HG02885 (cell line): ENCODE measurements at regions not wholly inside any gene's neighbourhood (a gene's known extent, or its start where the extent isn't known, plus 50 kb on each side); places are given as distances from the start of the nearest gene placed in this dataset.

Source experiments
- ATAC-seq: cut with Tn5 transposase; IDR thresholded peaks from one replicate; pipeline ENCODE4 v1.9.1; 2021; ENCODE audit warnings: mild to moderate bottlenecking; ENCODE audit not compliant: unreplicated experiment, poor library complexity

DNA sequence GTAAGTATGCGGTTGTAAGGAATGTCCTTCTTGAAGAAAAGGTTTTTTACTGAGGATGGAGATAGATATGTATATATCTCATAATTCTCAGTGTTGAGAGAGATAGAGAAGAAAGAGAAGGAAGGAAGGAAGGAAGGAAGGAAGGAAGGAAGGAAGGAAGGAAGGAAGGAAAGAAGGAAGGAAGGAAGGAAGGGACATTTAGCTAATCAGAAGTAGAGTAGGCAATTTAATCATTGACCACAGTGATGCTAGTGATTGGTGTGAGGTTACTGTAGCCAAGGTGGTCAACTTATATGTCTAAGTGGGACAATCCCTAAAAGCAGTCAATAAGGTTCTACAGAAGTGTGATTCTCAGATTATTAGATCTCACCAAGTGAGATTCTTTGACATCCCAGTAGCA is 751.8 kb upstream of the CBLB start:
- ATAC-seq, result no peak

- ATAC-seq, result no peak
These were observed 753.1 kb upstream of the CCDC54 start for GRCh38 chr3:106624154-106624553.

- peak; percentile 42 for ATAC-seq
These were observed 748.8 kb upstream of the CCDC54 start for GRCh38 chr3:106628407-106628806.

DNA sequence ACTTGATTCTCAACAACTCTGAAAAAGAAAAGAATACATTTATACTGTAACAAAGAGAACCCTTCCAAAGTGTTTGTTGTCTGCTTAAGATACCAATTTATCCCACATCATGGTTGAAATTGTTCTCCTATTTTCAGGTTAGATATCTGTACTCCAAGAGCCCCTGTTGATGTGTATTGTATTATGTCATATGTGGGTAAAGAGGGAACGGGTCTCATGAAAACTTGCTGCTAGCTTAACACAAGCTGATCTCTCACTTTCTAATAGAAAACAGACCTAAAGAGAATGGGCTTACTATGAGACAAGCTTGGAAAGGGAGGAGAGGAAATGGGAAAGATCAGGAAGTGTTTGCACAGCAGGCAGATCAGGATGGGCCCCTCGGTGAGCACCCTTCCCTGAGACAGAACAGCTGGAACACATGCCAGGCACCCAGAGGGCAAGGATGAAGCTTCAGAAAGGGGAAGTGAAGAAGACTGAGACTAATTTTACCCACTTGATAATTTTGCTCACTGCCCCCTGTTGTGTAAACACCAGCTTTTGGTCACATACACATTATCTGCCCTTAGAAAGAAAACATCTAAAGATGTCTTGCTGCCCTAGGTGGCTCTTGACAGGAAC is 747.9 kb upstream of the CCDC54 start:
- peak; percentile 90 for ATAC-seq

- no peak for ATAC-seq
These were observed 745.7 kb upstream of the CCDC54 start for GRCh38 chr3:106631373-106632108.

GRCh38 chr3:106635271-106635670 is 742.0 kb upstream of the CCDC54 start:
- ATAC-seq, result peak; percentile 82

GRCh38 chr3:106635826-106636225 is 741.4 kb upstream of the CCDC54 start:
- no peak for ATAC-seq

- no peak for ATAC-seq
These were observed 736.9 kb upstream of the CCDC54 start for GRCh38 chr3:106640353-106640752.

DNA sequence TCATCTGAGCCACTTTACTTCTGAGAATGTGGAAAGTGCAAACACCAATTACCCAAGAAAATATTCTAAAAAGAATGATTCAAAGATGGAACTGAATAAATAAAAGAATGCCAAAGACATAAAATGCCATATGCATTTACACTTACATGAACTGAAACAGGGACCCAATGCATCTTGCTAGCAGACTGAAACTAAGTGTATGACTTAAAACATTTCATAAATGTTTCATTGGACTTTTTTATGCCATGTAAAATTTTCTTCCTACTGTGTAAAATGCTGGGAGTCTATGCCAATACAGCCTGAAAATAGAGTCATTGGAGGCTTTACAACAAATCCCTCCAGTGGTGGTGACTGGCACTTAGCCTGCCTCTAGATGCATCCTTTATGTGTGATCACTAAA is 735.1 kb upstream of the CCDC54 start:
- no peak for ATAC-seq

- no peak for ATAC-seq
These were observed 733.5 kb upstream of the CCDC54 start for GRCh38 chr3:106643684-106644161.

DNA sequence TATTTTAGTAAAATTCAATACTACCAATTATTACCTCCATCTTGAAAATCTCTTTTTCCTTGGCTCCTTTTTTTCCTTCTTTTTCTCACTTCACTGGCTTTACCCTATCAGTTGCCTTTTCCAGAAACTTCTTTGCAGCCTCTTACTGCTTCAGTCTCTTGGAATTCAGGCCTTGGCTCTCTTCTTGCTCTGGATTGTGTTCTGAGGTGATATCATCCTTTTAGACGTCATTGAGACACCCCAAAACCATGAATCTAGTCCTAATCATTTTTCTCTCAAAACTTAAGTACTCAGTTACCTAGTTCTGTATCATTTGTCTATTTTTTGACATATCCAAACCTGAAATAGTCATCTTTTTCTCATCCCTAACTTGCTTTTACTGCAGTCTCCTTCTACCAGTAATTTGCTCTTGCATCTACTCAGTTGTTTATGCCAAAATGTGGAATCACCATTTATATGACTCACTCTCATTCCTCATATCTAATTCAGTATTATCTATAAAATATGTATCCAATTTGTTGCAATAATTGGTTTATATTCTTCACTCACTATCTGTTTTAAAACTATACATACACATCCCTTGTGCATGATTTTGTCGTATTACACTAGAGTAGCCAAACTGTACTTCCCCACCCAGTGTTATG is 703.2 kb upstream of the CCDC54 start:
- ATAC-seq, result no peak

DNA sequence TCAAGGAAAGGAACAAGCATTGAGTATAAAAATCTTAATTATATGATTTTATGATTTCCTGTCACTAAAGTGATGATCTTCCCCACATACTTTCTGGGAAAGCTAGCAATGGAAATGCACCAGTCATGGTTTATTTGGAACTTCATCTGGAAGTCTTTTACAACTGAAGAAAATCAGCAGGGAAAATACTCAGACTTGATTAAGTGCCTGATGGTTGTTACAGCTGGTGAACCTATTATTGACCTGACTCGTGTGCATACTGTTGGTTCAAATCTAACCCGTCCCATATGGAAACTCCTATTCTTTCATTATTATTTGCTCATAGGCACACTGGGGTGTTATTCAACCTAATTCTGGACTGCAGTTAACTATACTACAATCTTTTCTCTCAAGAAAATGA is 701.8 kb upstream of the CCDC54 start:
- ATAC-seq, result no peak

GRCh38 chr3:106678657-106679390 is 698.4 kb upstream of the CCDC54 start:
- ATAC-seq, result no peak

- no peak for ATAC-seq
These were observed 693.2 kb upstream of the CCDC54 start for GRCh38 chr3:106683953-106684620.

GRCh38 chr3:106685745-106686144 is 691.5 kb upstream of the CCDC54 start:
- no peak for ATAC-seq

GRCh38 chr3:106687905-106688304 is 689.3 kb upstream of the CCDC54 start:
- no peak for ATAC-seq

GRCh38 chr3:106688464-106688863 is 688.8 kb upstream of the CCDC54 start:
- ATAC-seq, result no peak

DNA sequence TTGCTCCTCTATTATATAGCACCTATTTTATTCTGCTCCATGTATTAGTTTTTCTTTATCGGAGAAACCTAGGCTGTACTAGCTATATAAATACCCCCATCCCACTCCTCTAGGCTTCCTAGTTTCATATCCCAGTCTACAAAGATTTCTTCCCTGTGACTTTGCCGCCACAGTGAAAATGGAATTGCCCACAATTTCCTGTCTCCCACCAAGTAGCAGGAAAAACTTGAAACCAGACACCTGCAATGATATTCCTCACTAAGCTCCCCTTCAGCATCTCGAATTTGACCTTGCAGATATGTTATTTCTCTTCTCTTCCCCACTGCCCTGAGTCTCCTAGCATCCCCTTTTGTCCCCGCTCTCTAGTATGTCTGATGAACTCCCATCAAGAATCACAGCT is 685.8 kb upstream of the CCDC54 start:
- no peak for ATAC-seq

DNA sequence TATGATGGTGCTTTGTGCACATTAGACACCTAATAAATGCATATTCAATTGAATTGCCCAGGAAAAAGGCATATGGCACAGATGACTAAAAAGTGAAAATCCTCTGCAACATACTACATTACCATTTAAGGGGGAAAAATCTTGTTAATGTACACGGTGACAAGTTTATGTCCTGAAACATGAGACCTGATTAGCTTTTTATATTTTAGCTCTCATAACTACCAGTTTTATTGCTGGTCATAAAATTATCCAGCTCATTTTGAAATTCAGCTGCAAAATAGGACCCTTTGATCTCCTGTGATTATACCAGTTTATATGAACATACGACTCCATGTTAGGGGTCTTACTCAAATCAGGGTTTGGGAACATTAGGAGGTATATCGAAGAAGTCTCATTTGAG is 684.6 kb upstream of the CCDC54 start:
- ATAC-seq, result no peak

DNA sequence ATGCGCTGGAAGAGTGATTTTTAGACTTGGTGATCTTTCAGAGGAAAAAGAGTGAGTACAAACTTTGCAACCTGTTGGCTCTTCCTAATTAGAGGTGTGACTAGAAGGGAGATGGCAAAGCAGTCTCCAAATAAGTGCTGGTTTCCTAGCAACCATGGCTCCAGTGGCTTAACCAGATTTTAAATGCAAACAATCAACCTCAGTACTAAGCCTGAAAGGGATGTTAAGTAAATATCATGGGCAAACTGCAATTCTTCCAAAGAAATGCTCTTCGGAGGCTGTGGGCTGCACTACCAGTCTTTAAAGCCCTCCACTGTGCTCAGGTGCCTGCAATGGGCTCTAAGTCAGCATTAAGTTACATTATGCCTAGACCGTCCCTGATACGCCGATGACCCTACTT is 678.1 kb upstream of the CCDC54 start:
- ATAC-seq, result no peak
